ENCODE measurements at regions not wholly inside any gene's neighbourhood (a gene's known extent, or its start where the extent isn't known, plus 50 kb on each side); places are given as distances from the start of the nearest gene placed in this dataset.

- ATAC-seq (replicated peaks in 1 of 4) (no peak), DNase-seq (no peak)
- no peak overlapping the region for H3K27ac ChIP-seq (ENCODE audit: low read length)
- no peak overlapping the region for H3K4me3 Mint-ChIP-seq
- no CpG with 5 or more reads among the region's 2 CpGs for WGBS (ENCODE audit: insufficient coverage)
- H3K4me1 ChIP-seq (ENCODE audit: control insufficient read depth in 1 of 2, extremely low read depth in 1 of 2, insufficient read depth in 2 of 2, low read length in 2 of 2), result no peaks in the 10 kb centered on the region
- CTCF ChIA-PET, result interaction anchor here (1.0 to 1.6 kb wide), 2 partner anchors 10 to 16 kb away, joined by 3 read pairs; no protein-coding TSS in a partner anchor
- H3K4me3 ChIP-seq (ENCODE audit: control insufficient read depth in 1 of 2, extremely low read depth in 1 of 2, low read length in 1 of 2), result no peak overlapping the region
- POLR2A ChIA-PET, result interaction anchor here in 1 of 2 donors (0.7 kb wide), 1 partner anchor 1594 kb away, joined by 3 read pairs; no protein-coding TSS in a partner anchor
- no peaks in the 10 kb centered on the region for H3K9me3 ChIP-seq
- H3K27me3 Mint-ChIP-seq, result peaks cover 8% of the 10 kb centered on the region in 2 donors
- H3K36me3 Mint-ChIP-seq, result no peaks in the 10 kb centered on the region
- no peaks in the 10 kb centered on the region for H3K4me1 Mint-ChIP-seq
- no peak overlapping the region for H3K27ac Mint-ChIP-seq
- no peaks in the 10 kb centered on the region for H3K36me3 ChIP-seq (ENCODE audit: control insufficient read depth in 2 of 2, extremely low read depth in 1 of 2, insufficient read depth in 1 of 2, low read length in 1 of 2)
- H3K9me3 Mint-ChIP-seq, result no peaks in the 10 kb centered on the region
- H3K27me3 ChIP-seq (replicated peaks in 1 of 2; ENCODE audit: control insufficient read depth in 2 of 2, extremely low read depth in 1 of 2, insufficient read depth in 2 of 2, low read length in 1 of 2), result peaks cover 0 to 3% of the 10 kb centered on the region in 2 experiments
Measured at GRCh38 chr4:112942077-112942476, 107.4 kb upstream of the ANK2 start.

- H3K36me3 ChIP-seq (ENCODE audit: control insufficient read depth in 2 of 2, extremely low read depth in 1 of 2, insufficient read depth in 1 of 2, low read length in 1 of 2), result no peaks in the 10 kb centered on the region
- Mint-ChIP-seq H3K27me3 (peaks cover 8% of the 10 kb centered on the region in 2 donors), H3K4me3 (no peak overlapping the region), H3K27ac (no peak overlapping the region), H3K36me3 (no peaks in the 10 kb centered on the region), H3K9me3 (no peaks in the 10 kb centered on the region), H3K4me1 (no peaks in the 10 kb centered on the region)
- POLR2A ChIA-PET, result interaction anchor here in 1 of 2 donors (0.7 kb wide), 1 partner anchor 1593 kb away, joined by 3 read pairs; no protein-coding TSS in a partner anchor
- no CpG with 5 or more reads among the region's 2 CpGs for WGBS (ENCODE audit: insufficient coverage)
- no peak overlapping the region for H3K4me3 ChIP-seq (ENCODE audit: control insufficient read depth in 1 of 2, extremely low read depth in 1 of 2, low read length in 1 of 2)
- no peak overlapping the region for H3K27ac ChIP-seq (ENCODE audit: low read length)
- no peaks in the 10 kb centered on the region for H3K9me3 ChIP-seq
- peaks cover 0 to 3% of the 10 kb centered on the region in 2 experiments for H3K27me3 ChIP-seq (replicated peaks in 1 of 2; ENCODE audit: control insufficient read depth in 2 of 2, extremely low read depth in 1 of 2, insufficient read depth in 2 of 2, low read length in 1 of 2)
- H3K4me1 ChIP-seq (ENCODE audit: control insufficient read depth in 1 of 2, extremely low read depth in 1 of 2, insufficient read depth in 2 of 2, low read length in 2 of 2), result no peaks in the 10 kb centered on the region
- DNase-seq (no peak), ATAC-seq (replicated peaks in 1 of 4) (no peak)
- CTCF ChIA-PET, result interaction anchor here in 1 of 2 donors (1.6 kb wide), 1 partner anchor 9 kb away, joined by 3 read pairs; no protein-coding TSS in a partner anchor
Measured at GRCh38 chr4:112942997-112943396, 106.5 kb upstream of the ANK2 start.

GRCh38 chr4:112944006-112944405 is 105.4 kb upstream of the ANK2 start:
- Histone ChIP-seq H3K4me1 (ENCODE audit: control insufficient read depth in 1 of 2, extremely low read depth in 1 of 2, insufficient read depth in 2 of 2, low read length in 2 of 2) (no peaks in the 10 kb centered on the region), H3K9me3 (no peaks in the 10 kb centered on the region), H3K27me3 (replicated peaks in 1 of 2; ENCODE audit: control insufficient read depth in 2 of 2, extremely low read depth in 1 of 2, insufficient read depth in 2 of 2, low read length in 1 of 2) (peaks cover 0 to 3% of the 10 kb centered on the region in 2 experiments), H3K4me3 (ENCODE audit: control insufficient read depth in 1 of 2, extremely low read depth in 1 of 2, low read length in 1 of 2) (no peak overlapping the region), H3K36me3 (ENCODE audit: control insufficient read depth in 2 of 2, extremely low read depth in 1 of 2, insufficient read depth in 1 of 2, low read length in 1 of 2) (no peaks in the 10 kb centered on the region), H3K27ac (ENCODE audit: low read length) (no peak overlapping the region)
- ATAC-seq (replicated peaks in 1 of 4), result no peak
- H3K4me3 Mint-ChIP-seq, result no peak overlapping the region
- peaks cover 8 to 9% of the 10 kb centered on the region in 2 donors for H3K27me3 Mint-ChIP-seq
- DNase-seq, result no peak
- H3K27ac Mint-ChIP-seq, result no peak overlapping the region
- POLR2A ChIA-PET, result no interaction called here
- H3K9me3 Mint-ChIP-seq, result no peaks in the 10 kb centered on the region
- no peaks in the 10 kb centered on the region for H3K36me3 Mint-ChIP-seq
- CTCF ChIA-PET, result interaction anchor here in 1 of 2 donors (0.6 kb wide), 1 partner anchor 116 kb away, joined by 3 read pairs; no protein-coding TSS in a partner anchor
- H3K4me1 Mint-ChIP-seq, result no peaks in the 10 kb centered on the region

- CTCF ChIA-PET, result interaction anchor here in 1 of 2 donors (0.7 kb wide), 1 partner anchor 27 kb away, joined by 3 read pairs; no protein-coding TSS in a partner anchor
- H3K4me1 Mint-ChIP-seq, result no peaks in the 10 kb centered on the region
- WGBS (ENCODE audit: insufficient coverage), result 47% methylated on average over 2 of the region's 7 CpGs
Measured at GRCh38 chr4:112946127-112946526, 103.3 kb upstream of the ANK2 start.

GRCh38 chr4:112947616-112948015 is 101.8 kb upstream of the ANK2 start:
- Mint-ChIP-seq H3K36me3 (no peaks in the 10 kb centered on the region), H3K27me3 (peaks cover 7 to 20% of the 10 kb centered on the region in 2 donors), H3K27ac (no peak overlapping the region), H3K4me1 (peaks cover 0 to 2% (median 2%) of the 10 kb centered on the region in 3 donors), H3K4me3 (no peak overlapping the region), H3K9me3 (no peaks in the 10 kb centered on the region)
- ChIA-PET CTCF (interaction anchor here in 1 of 2 donors (1.1 kb wide), 1 partner anchor 10 kb away, joined by 3 read pairs; no protein-coding TSS in a partner anchor), POLR2A (no interaction called here)
- Histone ChIP-seq H3K36me3 (ENCODE audit: control insufficient read depth in 2 of 2, extremely low read depth in 1 of 2, insufficient read depth in 1 of 2, low read length in 1 of 2) (no peaks in the 10 kb centered on the region), H3K27ac (ENCODE audit: low read length) (no peak overlapping the region), H3K27me3 (replicated peaks in 1 of 2; ENCODE audit: control insufficient read depth in 2 of 2, extremely low read depth in 1 of 2, insufficient read depth in 2 of 2, low read length in 1 of 2) (peaks cover 0 to 3% of the 10 kb centered on the region in 2 experiments), H3K9me3 (no peaks in the 10 kb centered on the region), H3K4me1 (ENCODE audit: control insufficient read depth in 1 of 2, extremely low read depth in 1 of 2, insufficient read depth in 2 of 2, low read length in 2 of 2) (no peaks in the 10 kb centered on the region), H3K4me3 (ENCODE audit: control insufficient read depth in 1 of 2, extremely low read depth in 1 of 2, low read length in 1 of 2) (no peak overlapping the region)
- WGBS (ENCODE audit: insufficient coverage), result 80% methylated on average over 1 of the region's 2 CpGs
- DNase-seq (no peak), ATAC-seq (replicated peaks in 1 of 4) (no peak)

More at GRCh38 chr4:112946127-112946526, 103.3 kb upstream of the ANK2 start:
- Histone ChIP-seq H3K36me3 (ENCODE audit: control insufficient read depth in 2 of 2, extremely low read depth in 1 of 2, insufficient read depth in 1 of 2, low read length in 1 of 2) (no peaks in the 10 kb centered on the region), H3K4me3 (ENCODE audit: control insufficient read depth in 1 of 2, extremely low read depth in 1 of 2, low read length in 1 of 2) (no peak overlapping the region), H3K9me3 (no peaks in the 10 kb centered on the region), H3K27ac (ENCODE audit: low read length) (no peak overlapping the region), H3K4me1 (ENCODE audit: control insufficient read depth in 1 of 2, extremely low read depth in 1 of 2, insufficient read depth in 2 of 2, low read length in 2 of 2) (no peaks in the 10 kb centered on the region), H3K27me3 (replicated peaks in 1 of 2; ENCODE audit: control insufficient read depth in 2 of 2, extremely low read depth in 1 of 2, insufficient read depth in 2 of 2, low read length in 1 of 2) (peaks cover 0 to 3% of the 10 kb centered on the region in 2 experiments)
- Mint-ChIP-seq H3K27ac (no peak overlapping the region), H3K4me3 (no peak overlapping the region), H3K27me3 (peaks cover 5 to 12% of the 10 kb centered on the region in 2 donors), H3K36me3 (no peaks in the 10 kb centered on the region), H3K9me3 (no peaks in the 10 kb centered on the region)
- no peak for DNase-seq
- ATAC-seq (replicated peaks in 1 of 4), result no peak
- POLR2A ChIA-PET, result no interaction called here

- H3K4me1 ChIP-seq (ENCODE audit: control insufficient read depth in 1 of 2, extremely low read depth in 1 of 2, insufficient read depth in 2 of 2, low read length in 2 of 2), result no peaks in the 10 kb centered on the region
- no peaks in the 10 kb centered on the region for H3K9me3 Mint-ChIP-seq
- DNase-seq (peak in 1 of 35 experiments; percentile 8), ATAC-seq (replicated peaks in 1 of 4) (no peak)
- H3K4me3 Mint-ChIP-seq, result no peak overlapping the region
- no peaks in the 10 kb centered on the region for H3K9me3 ChIP-seq
- no peak overlapping the region for H3K4me3 ChIP-seq (ENCODE audit: control insufficient read depth in 1 of 2, extremely low read depth in 1 of 2, low read length in 1 of 2)
- peaks cover 0 to 2% (median 2%) of the 10 kb centered on the region in 3 donors for H3K4me1 Mint-ChIP-seq
- H3K27ac ChIP-seq (ENCODE audit: low read length), result no peak overlapping the region
- CTCF ChIA-PET, result interaction anchor here (0.5 to 1.5 kb wide), 7 partner anchors 9 to 316 kb away, joined by 3 to 6 read pairs (median 4); no protein-coding TSS in a partner anchor
- no peaks in the 10 kb centered on the region for H3K36me3 Mint-ChIP-seq
- peaks cover 5 to 15% of the 10 kb centered on the region in 2 donors for H3K27me3 Mint-ChIP-seq
- no peak overlapping the region for H3K27ac Mint-ChIP-seq
- H3K36me3 ChIP-seq (ENCODE audit: control insufficient read depth in 2 of 2, extremely low read depth in 1 of 2, insufficient read depth in 1 of 2, low read length in 1 of 2), result no peaks in the 10 kb centered on the region
- POLR2A ChIA-PET, result no interaction called here
- WGBS (ENCODE audit: insufficient coverage), result no CpG with 5 or more reads among the region's 6 CpGs
- H3K27me3 ChIP-seq (replicated peaks in 1 of 2; ENCODE audit: control insufficient read depth in 2 of 2, extremely low read depth in 1 of 2, insufficient read depth in 2 of 2, low read length in 1 of 2), result no peaks in the 10 kb centered on the region
Measured at GRCh38 chr4:112951362-112952312, 97.8 kb upstream of the ANK2 start.
